NCI-H2227 (cell line): ENCODE measurements at regions not wholly inside any gene's neighbourhood (a gene's known extent, or its start where the extent isn't known, plus 50 kb on each side); places are given as distances from the start of the nearest gene placed in this dataset.

Experiments
- DNase-seq: peaks from one replicate; lab custom pipeline; 2025; ENCODE audit not compliant: unreplicated experiment; lab: John Stamatoyannopoulos, UW

- DNase-seq, result no peak
These were observed 960.1 kb upstream of the FAT3 start for GRCh38 chr11:91264481-91264880.

- no peak for DNase-seq
These were observed 960.9 kb upstream of the FAT3 start for GRCh38 chr11:91263496-91264365.

GRCh38 chr11:91261513-91261912 is 963.1 kb upstream of the FAT3 start:
- no peak for DNase-seq

- no peak for DNase-seq
These were observed 965.7 kb upstream of the FAT3 start for GRCh38 chr11:91258876-91259275.

- no peak for DNase-seq
These were observed 967.0 kb upstream of the FAT3 start for GRCh38 chr11:91257667-91258066.

GRCh38 chr11:91248199-91248807 is 976.3 kb upstream of the FAT3 start:
- peak; percentile 45 for DNase-seq

GRCh38 chr11:91247009-91247735 is 977.4 kb upstream of the FAT3 start:
- no peak for DNase-seq

GRCh38 chr11:91244912-91245311 is 979.7 kb upstream of the FAT3 start:
- no peak for DNase-seq

GRCh38 chr11:91243630-91244029 is 981.0 kb upstream of the FAT3 start:
- DNase-seq, result no peak

GRCh38 chr11:91243051-91243450 is 981.6 kb upstream of the FAT3 start:
- no peak for DNase-seq

- DNase-seq, result no peak
These were observed 983.4 kb upstream of the FAT3 start for GRCh38 chr11:91241226-91241625.

GRCh38 chr11:91239359-91239758 is 985.3 kb upstream of the FAT3 start:
- DNase-seq, result no peak

GRCh38 chr11:91231226-91231625 is 993.4 kb upstream of the FAT3 start:
- peak; percentile 21 for DNase-seq

GRCh38 chr11:91230647-91231046 is 994.0 kb upstream of the FAT3 start:
- DNase-seq, result no peak

GRCh38 chr11:91222830-91223229 is 1000.0 kb upstream of the CHORDC1 start:
- DNase-seq, result no peak

- no peak for DNase-seq
These were observed 997.8 kb upstream of the CHORDC1 start for GRCh38 chr11:91220476-91221202.

GRCh38 chr11:91219535-91219934 is 996.7 kb upstream of the CHORDC1 start:
- DNase-seq, result peak; percentile 7

GRCh38 chr11:91209751-91210150 is 986.9 kb upstream of the CHORDC1 start:
- DNase-seq, result no peak

GRCh38 chr11:91209306-91209705 is 986.5 kb upstream of the CHORDC1 start:
- no peak for DNase-seq

GRCh38 chr11:91199866-91200265 is 977.0 kb upstream of the CHORDC1 start:
- no peak for DNase-seq

- peak; percentile 13 for DNase-seq
These were observed 971.7 kb upstream of the CHORDC1 start for GRCh38 chr11:91194546-91194945.
